ENCODE measurements at regions not wholly inside any gene's neighbourhood (a gene's known extent, or its start where the extent isn't known, plus 50 kb on each side); places are given as distances from the start of the nearest gene placed in this dataset.

DNA sequence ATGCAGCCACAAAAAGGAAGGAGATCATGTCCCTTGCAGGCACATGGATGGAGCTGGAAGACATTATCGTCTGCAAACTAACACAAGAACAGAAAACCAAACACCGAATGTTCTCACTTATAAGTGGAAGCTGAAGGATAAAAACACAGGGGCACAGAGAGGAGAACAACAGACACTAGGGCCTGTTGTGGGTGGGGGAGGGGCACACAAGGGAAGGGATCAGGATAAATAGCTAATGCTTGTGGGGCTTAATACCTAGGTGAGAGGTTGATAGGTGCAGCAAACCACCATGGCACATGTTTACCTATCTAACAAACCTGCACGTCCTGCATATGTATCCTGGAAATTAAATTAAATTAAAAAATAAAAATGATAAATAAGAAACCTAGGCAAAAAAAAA lies 969.9 kb downstream of the TTLL7 start:
- TF ChIP-seq, protein P1, sequence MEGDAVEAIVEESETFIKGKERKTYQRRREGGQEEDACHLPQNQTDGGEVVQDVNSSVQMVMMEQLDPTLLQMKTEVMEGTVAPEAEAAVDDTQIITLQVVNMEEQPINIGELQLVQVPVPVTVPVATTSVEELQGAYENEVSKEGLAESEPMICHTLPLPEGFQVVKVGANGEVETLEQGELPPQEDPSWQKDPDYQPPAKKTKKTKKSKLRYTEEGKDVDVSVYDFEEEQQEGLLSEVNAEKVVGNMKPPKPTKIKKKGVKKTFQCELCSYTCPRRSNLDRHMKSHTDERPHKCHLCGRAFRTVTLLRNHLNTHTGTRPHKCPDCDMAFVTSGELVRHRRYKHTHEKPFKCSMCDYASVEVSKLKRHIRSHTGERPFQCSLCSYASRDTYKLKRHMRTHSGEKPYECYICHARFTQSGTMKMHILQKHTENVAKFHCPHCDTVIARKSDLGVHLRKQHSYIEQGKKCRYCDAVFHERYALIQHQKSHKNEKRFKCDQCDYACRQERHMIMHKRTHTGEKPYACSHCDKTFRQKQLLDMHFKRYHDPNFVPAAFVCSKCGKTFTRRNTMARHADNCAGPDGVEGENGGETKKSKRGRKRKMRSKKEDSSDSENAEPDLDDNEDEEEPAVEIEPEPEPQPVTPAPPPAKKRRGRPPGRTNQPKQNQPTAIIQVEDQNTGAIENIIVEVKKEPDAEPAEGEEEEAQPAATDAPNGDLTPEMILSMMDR (IDR thresholded peaks at IDR 0.05) = no peak
- no peak for TF ChIP-seq POLR2A (IDR thresholded peaks at IDR 0.05)

Measured in Peyer's patch (tissue), 4 donors.